IMR-90 (cell line): ENCODE measurements at regions not wholly inside any gene's neighbourhood (a gene's known extent, or its start where the extent isn't known, plus 50 kb on each side); places are given as distances from the start of the nearest gene placed in this dataset.

Experiments
- POLR2A ChIP-seq: IDR thresholded peaks from 2 replicates; pipeline ENCODE4 v1.6.1; 2012; ENCODE audit warnings: mild to moderate bottlenecking, low read depth, low read length
- RFX5 ChIP-seq: IDR thresholded peaks from 2 replicates; pipeline ENCODE4 v1.8.0; 2012; ENCODE audit warnings: low read depth, mild to moderate bottlenecking, low read length, moderate library complexity

GRCh38 chr4:106426069-106426468 is 57.5 kb upstream of the GIMD1 start:
- TF ChIP-seq POLR2A (no peak), RFX5 (no peak)
